ENCODE measurements at regions not wholly inside any gene's neighbourhood (a gene's known extent, or its start where the extent isn't known, plus 50 kb on each side); places are given as distances from the start of the nearest gene placed in this dataset.

DNA sequence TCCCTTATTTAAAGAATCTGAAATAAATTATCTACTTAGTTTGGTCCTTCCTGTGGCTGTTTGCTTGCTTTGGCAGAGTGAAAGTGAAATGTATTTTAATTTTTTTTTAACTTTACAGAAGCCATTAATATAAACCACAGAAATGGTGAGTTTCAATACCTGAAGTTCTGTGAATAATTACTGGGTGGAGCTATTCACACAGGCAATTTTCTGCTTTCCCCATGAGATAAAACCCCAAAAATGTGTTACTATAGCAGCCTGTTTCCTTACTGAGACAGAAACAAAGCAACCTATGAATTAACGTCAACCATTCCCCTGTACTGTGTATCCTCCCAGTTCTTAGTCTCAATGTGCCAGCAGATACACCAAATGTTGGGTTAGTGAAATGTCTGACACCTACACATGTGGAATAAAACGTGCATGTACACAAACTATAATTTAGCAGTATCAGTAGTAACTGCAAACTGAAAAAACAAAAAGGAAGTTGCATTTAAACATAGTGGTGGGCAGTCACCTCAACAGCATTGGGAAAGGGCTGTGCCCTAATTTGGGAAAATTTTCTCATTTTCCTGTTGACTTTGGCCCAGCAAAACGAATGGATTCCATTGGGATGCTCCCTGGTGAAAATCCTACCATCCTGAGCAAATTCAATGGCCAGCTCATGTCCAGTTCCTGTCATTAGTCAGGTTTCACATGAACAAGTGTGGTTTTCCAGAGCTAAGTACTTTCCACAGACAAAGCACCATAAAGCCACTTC is 73.1 kb upstream of the RMDN2 start:
- H3K27me3 ChIP-seq (ENCODE audit: insufficient read depth, insufficient read length): no peaks in the 10 kb centered on the region
- no peaks in the 10 kb centered on the region for H3K36me3 ChIP-seq (ENCODE audit: insufficient read depth, insufficient read length, low read length)
- no peak overlapping the region for H3K4me3 ChIP-seq (ENCODE audit: insufficient read length, low read depth)
- no peaks in the 10 kb centered on the region for H3K4me1 ChIP-seq (ENCODE audit: insufficient read depth, insufficient read length)
- TF ChIP-seq YY1 (IDR thresholded peaks at IDR 0.05; ENCODE audit: insufficient read depth, insufficient read length): no peak
- no peak for TF ChIP-seq ZNF274 (IDR thresholded peaks at IDR 0.05; ENCODE audit: low read depth, low read length)
- no peak for TF ChIP-seq SUZ12 (IDR thresholded peaks at IDR 0.05; ENCODE audit: extremely low read depth, insufficient read depth, insufficient read length)
- no peak overlapping the region for H3K9ac ChIP-seq (ENCODE audit: insufficient read length, low read depth)
- no peaks in the 10 kb centered on the region for H3K9me3 ChIP-seq (ENCODE audit: insufficient read depth, low read length)
- no peak for DNase-seq (ENCODE audit: low read depth, low spot score)

DNA sequence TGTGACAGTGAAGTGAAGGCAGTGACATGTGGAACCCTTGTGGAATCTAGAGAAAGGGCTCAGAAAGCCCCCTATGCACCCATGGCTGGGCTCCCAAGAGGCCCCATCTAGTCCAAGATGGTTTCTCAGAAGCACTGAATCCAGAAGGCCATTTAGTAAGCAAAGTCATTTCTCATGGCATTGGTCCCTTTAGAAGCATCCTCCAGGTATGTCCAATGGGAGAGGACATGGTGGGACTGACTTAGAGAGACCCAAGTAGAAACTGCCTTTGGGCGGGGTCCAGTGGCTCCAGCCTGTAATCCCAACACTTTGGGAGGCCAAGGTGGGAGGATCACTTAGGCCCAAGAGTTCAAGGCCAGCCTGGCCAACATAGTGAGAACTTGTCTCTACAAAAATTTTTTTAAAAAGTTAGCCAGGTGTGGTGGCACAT is 72.5 kb upstream of the RMDN2 start:
- Histone ChIP-seq H3K36me3 (ENCODE audit: insufficient read depth, insufficient read length, low read length) (no peaks in the 10 kb centered on the region), H3K4me3 (ENCODE audit: insufficient read length, low read depth) (no peak overlapping the region), H3K9me3 (ENCODE audit: insufficient read depth, low read length) (no peaks in the 10 kb centered on the region), H3K4me1 (ENCODE audit: insufficient read depth, insufficient read length) (no peaks in the 10 kb centered on the region), H3K9ac (ENCODE audit: insufficient read length, low read depth) (no peak overlapping the region), H3K27me3 (ENCODE audit: insufficient read depth, insufficient read length) (no peaks in the 10 kb centered on the region)
- TF ChIP-seq YY1 (IDR thresholded peaks at IDR 0.05; ENCODE audit: insufficient read depth, insufficient read length) (no peak), SUZ12 (IDR thresholded peaks at IDR 0.05; ENCODE audit: extremely low read depth, insufficient read depth, insufficient read length) (no peak), ZNF274 (IDR thresholded peaks at IDR 0.05; ENCODE audit: low read depth, low read length) (no peak)
- no peak for DNase-seq (ENCODE audit: low read depth, low spot score)

DNA sequence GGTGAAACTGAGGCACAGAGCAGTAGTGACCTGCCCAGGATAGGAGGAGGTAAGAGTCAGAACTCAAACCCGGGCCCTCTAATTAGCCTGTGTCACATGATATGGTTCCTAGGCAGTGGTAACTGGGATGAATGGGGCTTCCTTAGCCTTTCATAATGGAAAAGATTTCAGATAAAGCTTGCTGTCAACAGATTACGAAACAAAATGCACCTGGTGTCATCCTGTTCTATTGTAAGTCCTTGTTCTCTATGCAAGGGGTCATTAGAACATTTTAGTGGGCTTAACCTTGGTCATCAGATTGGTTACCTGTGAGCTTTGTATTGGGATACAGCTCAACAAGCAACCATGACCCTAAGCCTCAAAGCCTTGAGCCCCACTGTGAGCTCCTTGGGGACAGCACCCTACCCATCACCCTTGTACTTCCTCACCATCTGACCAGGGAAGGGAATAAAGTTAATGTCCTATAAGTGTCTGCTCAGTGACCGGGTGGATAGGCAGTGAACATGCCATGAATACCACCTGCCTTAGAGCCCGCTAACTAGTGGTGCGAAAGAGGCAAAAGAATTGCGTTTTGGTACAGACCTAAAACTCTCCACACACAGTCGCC is 70.3 kb upstream of the RMDN2 start:
- no peaks in the 10 kb centered on the region for H3K4me1 ChIP-seq (ENCODE audit: insufficient read depth, insufficient read length)
- no peak overlapping the region for H3K4me3 ChIP-seq (ENCODE audit: insufficient read length, low read depth)
- H3K27me3 ChIP-seq (ENCODE audit: insufficient read depth, insufficient read length): no peaks in the 10 kb centered on the region
- H3K9me3 ChIP-seq (ENCODE audit: insufficient read depth, low read length): 0 out of 2 replicates have a peak, but pooled peaks cover 8% of the 10 kb centered on the region
- H3K9ac ChIP-seq (ENCODE audit: insufficient read length, low read depth): no peak overlapping the region
- TF ChIP-seq ZNF274 (IDR thresholded peaks at IDR 0.05; ENCODE audit: low read depth, low read length): no peak
- no peak for DNase-seq (ENCODE audit: low read depth, low spot score)
- no peaks in the 10 kb centered on the region for H3K36me3 ChIP-seq (ENCODE audit: insufficient read depth, insufficient read length, low read length)

DNA sequence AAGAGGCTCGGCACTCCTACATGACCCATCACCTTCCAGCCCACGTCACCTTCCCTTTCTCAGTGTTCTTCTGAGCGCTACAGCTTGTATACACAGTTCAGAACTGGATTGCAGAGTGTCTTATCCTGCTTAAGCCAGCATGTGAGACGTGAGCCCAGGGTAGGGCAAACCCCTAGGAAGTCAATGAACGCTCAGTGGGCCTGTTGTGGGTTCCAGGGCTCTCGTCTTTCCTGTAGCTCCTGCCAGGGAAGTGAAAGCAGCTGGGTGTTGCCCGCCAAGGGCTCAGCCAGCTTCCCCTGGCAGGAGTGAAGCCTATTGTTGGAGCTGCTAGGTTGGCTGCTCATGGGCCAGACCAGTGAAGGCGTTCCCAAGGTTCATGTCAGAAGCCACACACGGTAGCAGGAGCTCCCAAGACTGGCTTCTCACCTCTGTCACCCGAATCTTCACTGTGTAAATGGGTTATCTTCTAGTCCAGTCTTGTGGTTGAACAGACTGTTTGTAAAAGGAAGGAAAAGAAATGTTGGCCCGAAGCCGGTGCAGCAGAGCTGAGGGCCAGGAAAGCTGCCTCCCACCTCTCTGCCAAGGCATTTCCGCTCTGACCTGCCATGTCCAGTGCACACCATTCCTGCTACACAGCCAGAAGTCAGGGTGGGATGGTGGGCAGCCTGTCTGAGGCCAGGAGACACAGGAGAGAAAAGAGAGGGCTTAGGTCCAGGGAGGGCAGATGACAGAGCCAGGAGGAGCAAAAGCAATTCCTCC is 69.6 kb upstream of the RMDN2 start:
- no peak overlapping the region for H3K9ac ChIP-seq (ENCODE audit: insufficient read length, low read depth)

DNA sequence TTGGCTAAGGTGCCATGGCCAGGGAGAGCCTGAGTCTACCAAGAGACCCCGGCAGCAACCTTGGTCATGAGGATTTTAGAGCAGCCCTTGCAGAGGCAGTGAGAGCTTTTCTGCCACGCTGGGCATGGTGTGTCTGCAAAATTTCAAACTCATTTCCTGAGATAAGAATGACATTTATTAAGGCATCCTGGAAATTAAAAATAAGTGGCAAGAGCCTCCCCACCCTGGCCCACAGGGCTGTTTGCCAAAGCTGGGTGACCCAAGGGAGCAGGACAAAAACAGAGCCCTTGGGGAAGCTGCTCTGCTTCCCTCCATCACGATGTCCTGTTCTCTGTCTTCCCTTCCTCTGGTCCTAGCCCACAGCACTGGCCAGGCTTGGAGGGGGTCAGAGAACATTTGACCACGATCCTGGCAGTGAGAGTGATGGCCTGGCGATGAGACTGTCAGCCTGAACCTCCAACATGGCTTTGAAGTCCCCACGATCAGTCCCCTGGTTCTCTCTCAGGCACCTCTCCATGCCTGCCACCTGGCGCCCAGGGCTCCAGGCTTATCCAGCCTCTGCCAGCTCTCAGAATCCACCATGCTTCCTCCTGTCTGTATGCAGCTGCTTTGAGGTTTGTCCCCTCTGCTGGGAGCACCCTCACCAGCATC is 68.9 kb upstream of the RMDN2 start:
- TF ChIP-seq ZNF274 (IDR thresholded peaks at IDR 0.05; ENCODE audit: low read depth, low read length) (no peak), YY1 (IDR thresholded peaks at IDR 0.05; ENCODE audit: insufficient read depth, insufficient read length) (no peak), SUZ12 (IDR thresholded peaks at IDR 0.05; ENCODE audit: extremely low read depth, insufficient read depth, insufficient read length) (no peak)
- no peaks in the 10 kb centered on the region for H3K27me3 ChIP-seq (ENCODE audit: insufficient read depth, insufficient read length)
- no peak for DNase-seq (ENCODE audit: low read depth, low spot score)
- H3K4me3 ChIP-seq (ENCODE audit: insufficient read length, low read depth): no peak overlapping the region
- no peak overlapping the region for H3K9ac ChIP-seq (ENCODE audit: insufficient read length, low read depth)
- peaks cover 11% of the 10 kb centered on the region; the same call in 1 of the 2 replicates for H3K9me3 ChIP-seq (ENCODE audit: insufficient read depth, low read length)
- no peaks in the 10 kb centered on the region for H3K4me1 ChIP-seq (ENCODE audit: insufficient read depth, insufficient read length)
- no peaks in the 10 kb centered on the region for H3K36me3 ChIP-seq (ENCODE audit: insufficient read depth, insufficient read length, low read length)

More for the DNA sequence above, 69.6 kb upstream of the RMDN2 start:
- no peaks in the 10 kb centered on the region for H3K27me3 ChIP-seq (ENCODE audit: insufficient read depth, insufficient read length)
- no peaks in the 10 kb centered on the region for H3K36me3 ChIP-seq (ENCODE audit: insufficient read depth, insufficient read length, low read length)
- peaks cover 11% of the 10 kb centered on the region; the same call in 1 of the 2 replicates for H3K9me3 ChIP-seq (ENCODE audit: insufficient read depth, low read length)
- no peak overlapping the region for H3K4me3 ChIP-seq (ENCODE audit: insufficient read length, low read depth)
- DNase-seq (ENCODE audit: low read depth, low spot score): no peak
- no peaks in the 10 kb centered on the region for H3K4me1 ChIP-seq (ENCODE audit: insufficient read depth, insufficient read length)
- no peak for TF ChIP-seq SUZ12 (IDR thresholded peaks at IDR 0.05; ENCODE audit: extremely low read depth, insufficient read depth, insufficient read length)
- no peak for TF ChIP-seq YY1 (IDR thresholded peaks at IDR 0.05; ENCODE audit: insufficient read depth, insufficient read length)
- TF ChIP-seq ZNF274 (IDR thresholded peaks at IDR 0.05; ENCODE audit: low read depth, low read length): no peak

DNA sequence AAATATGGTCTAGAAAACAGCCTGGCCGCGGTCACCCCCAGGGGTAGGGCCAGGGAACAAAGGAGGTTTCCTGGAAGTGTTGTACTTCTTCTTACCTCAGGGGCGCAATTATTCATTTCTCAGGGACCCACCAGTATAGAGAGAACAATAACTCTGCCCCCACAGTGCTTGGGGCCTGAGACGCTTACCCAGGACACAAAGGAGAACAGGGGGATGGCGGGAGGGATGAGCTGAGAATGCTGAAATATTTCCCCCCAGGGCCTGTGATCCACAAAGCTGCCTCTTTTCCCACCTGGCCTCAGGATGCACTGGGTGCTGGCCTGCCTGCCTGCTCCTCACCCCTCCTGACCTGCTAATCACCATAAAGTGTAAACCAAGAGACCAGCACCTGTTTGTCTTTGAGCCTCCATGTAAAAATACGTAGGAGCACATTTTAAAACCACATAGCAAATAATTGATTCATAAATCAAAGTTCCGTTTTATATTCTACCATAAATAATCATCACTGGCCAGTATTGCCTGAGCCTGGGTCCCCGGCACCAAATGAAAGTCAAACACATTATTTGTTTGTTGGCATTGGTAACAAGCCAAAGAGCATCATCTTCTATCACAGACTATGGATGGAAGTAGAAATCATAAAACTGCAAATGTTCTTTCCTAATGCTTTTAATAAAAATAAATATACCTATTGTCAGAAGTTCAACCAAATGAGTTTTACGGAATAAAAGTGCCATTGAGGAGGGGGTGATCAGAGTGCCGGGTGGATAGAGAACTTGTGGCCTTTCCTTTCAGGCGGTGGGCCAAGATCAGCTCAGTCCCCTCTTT is 67.3 kb upstream of the RMDN2 start:
- H3K36me3 ChIP-seq (ENCODE audit: insufficient read depth, insufficient read length, low read length): no peaks in the 10 kb centered on the region
- H3K4me1 ChIP-seq (ENCODE audit: insufficient read depth, insufficient read length): no peaks in the 10 kb centered on the region
- H3K27me3 ChIP-seq (ENCODE audit: insufficient read depth, insufficient read length): no peaks in the 10 kb centered on the region
- TF ChIP-seq ZNF274 (IDR thresholded peaks at IDR 0.05; ENCODE audit: low read depth, low read length) (no peak), YY1 (IDR thresholded peaks at IDR 0.05; ENCODE audit: insufficient read depth, insufficient read length) (no peak), SUZ12 (IDR thresholded peaks at IDR 0.05; ENCODE audit: extremely low read depth, insufficient read depth, insufficient read length) (no peak)
- DNase-seq (ENCODE audit: low read depth, low spot score): no peak
- peaks cover 11% of the 10 kb centered on the region; the same call in 1 of the 2 replicates for H3K9me3 ChIP-seq (ENCODE audit: insufficient read depth, low read length)
- H3K4me3 ChIP-seq (ENCODE audit: insufficient read length, low read depth): no peak overlapping the region
- H3K9ac ChIP-seq (ENCODE audit: insufficient read length, low read depth): no peak overlapping the region

Data from NT2/D1 (cell line).